GM12878 (cell line): ENCODE measurements at regions not wholly inside any gene's neighbourhood (a gene's known extent, or its start where the extent isn't known, plus 50 kb on each side); places are given as distances from the start of the nearest gene placed in this dataset.

ENCODE experiments used
- ATAC-seq: fragments of 200-7000 bp; cut with Tn5 transposase; 3 replicates; pipeline ENCODE4 v1.9.1; 2020; ENCODE audit warnings: mild to moderate bottlenecking, moderate library complexity
- BruUV-seq: library from RNA; stranded (reverse); fragments of 400-500 nt; replicated peaks from 2 replicates; lab custom pipeline; 2021; lab: Mats Ljungman, UMichigan
- CTCF ChIA-PET: fragments of 300-600 bp; sonication (Branson Sonifier 250); formaldehyde crosslinking; extraction: SDS; loops from one replicate; lab custom pipeline; 2021; ENCODE audit warnings: inconsistent platforms; lab: Yijun Ruan, JAX
- POLR2A ChIA-PET: fragments of 350-600 bp; formaldehyde crosslinking; extraction: SDS; loops from one replicate; lab custom pipeline; 2021; ENCODE audit warnings: inconsistent platforms; lab: Charles Lee
- RAD21 ChIA-PET: fragments of 300-600 bp; sonication (Branson Sonifier 250); formaldehyde crosslinking; loops from one replicate; lab custom pipeline; 2023; ENCODE audit warnings: antibody characterized with exemption; ENCODE audit not compliant: unreplicated experiment; lab: Charles Lee
- SMC1A ChIA-PET: fragments of 300-600 bp; sonication (Branson Sonifier 250); formaldehyde crosslinking; loops from one replicate; lab custom pipeline; 2023; ENCODE audit not compliant: unreplicated experiment, uncharacterized antibody; lab: Charles Lee
- DNase-seq: peaks from one replicate; pipeline ENCODE4 v3.0.0-alpha.2; 2011; ENCODE audit warnings: low read depth, low spot score
- FAIRE-seq: peaks from 3 replicates; lab custom pipeline; 2011; peaks lifted over from hg19 to GRCh38; lab: Jason Lieb, UNC
- H2AFZ ChIP-seq: 2 replicates; pipeline ENCODE4 v1.6.0; 2011; ENCODE audit warnings: low read depth, low read length, control low read depth; ENCODE audit not compliant: control insufficient read depth
- H3K27ac ChIP-seq: 2 replicates; pipeline ENCODE4 v1.5.1; 2011; ENCODE audit warnings: control low read depth; ENCODE audit not compliant: control insufficient read depth, insufficient read depth
- H3K27me3 ChIP-seq, 2 experiments: replicated peaks in 1 of 2; 2 replicates each; pipeline versions ENCODE4 v1.6.0 to v1.6.1; 2011; ENCODE audit warnings: low read length in 1 of 2; ENCODE audit not compliant: control insufficient read depth in 2 of 2, insufficient read depth in 2 of 2
- H3K36me3 ChIP-seq, 2 experiments: 2 replicates each; pipeline ENCODE4 v1.5.1; 2011; ENCODE audit warnings: low read length in 1 of 2; ENCODE audit not compliant: control insufficient read depth in 2 of 2, insufficient read depth in 2 of 2
- H3K4me1 ChIP-seq: 2 replicates; pipeline ENCODE4 v1.6.1; 2011; ENCODE audit warnings: mild to moderate bottlenecking, low read length, moderate library complexity, mixed read lengths; ENCODE audit not compliant: control insufficient read depth, insufficient read depth
- H3K4me2 ChIP-seq: 2 replicates; pipeline ENCODE4 v1.6.0; 2011; ENCODE audit warnings: control low read depth; ENCODE audit not compliant: control insufficient read depth, insufficient read depth
- H3K4me3 ChIP-seq: fragments of 200-600 bp; sonication (generic); 2 replicates; pipeline ENCODE4 v1.5.1; 2016
- H3K79me2 ChIP-seq: 2 replicates; pipeline ENCODE4 v1.6.0; 2011; ENCODE audit warnings: low read length; ENCODE audit not compliant: control insufficient read depth, insufficient read depth
- H3K9ac ChIP-seq: 2 replicates; pipeline ENCODE4 v1.8.0; 2011; ENCODE audit warnings: low read length, control low read depth, mixed read lengths; ENCODE audit not compliant: control insufficient read depth, insufficient read depth
- H3K9me3 ChIP-seq: replicated peaks from 3 replicates; pipeline ENCODE4 v1.5.1; 2011; ENCODE audit warnings: mild to moderate bottlenecking, low read length; ENCODE audit not compliant: control insufficient read depth, insufficient read depth
- H4K20me1 ChIP-seq: 2 replicates; pipeline ENCODE4 v1.6.0; 2011; ENCODE audit not compliant: control insufficient read depth, insufficient read depth
- CEBPB ChIP-seq, 2 experiments: fragments of 150-350 bp in 1 of 2; IDR thresholded peaks; 2 replicates each; pipeline ENCODE4 v1.6.1; 2012 to 2014; ENCODE audit warnings: low read depth in 2 of 2, low read length in 2 of 2, borderline replicate concordance in 1 of 2, inconsistent platforms in 1 of 2
- CHD2 ChIP-seq: IDR thresholded peaks from 2 replicates; pipeline ENCODE4 v1.6.1; 2011; ENCODE audit warnings: low read depth, low read length, improper control_type of control experiment, borderline replicate concordance
- HDAC2 ChIP-seq: fragments of 200-600 bp; sonication (generic); IDR thresholded peaks from 2 replicates; pipeline ENCODE4 v1.6.1; 2017
- PAX8 ChIP-seq: fragments of 450-650 bp; IDR thresholded peaks from 2 replicates; pipeline ENCODE4 v1.6.1; 2017; ENCODE audit warnings: mild to moderate bottlenecking, moderate library complexity
- RUNX3 ChIP-seq: IDR thresholded peaks from 2 replicates; pipeline ENCODE4 v1.6.1; 2012; ENCODE audit warnings: low read length, inconsistent platforms
- SMAD5 ChIP-seq: IDR thresholded peaks from 2 replicates; pipeline ENCODE4 v1.6.1; 2016; ENCODE audit warnings: antibody characterized with exemption, low read depth
- STAT1 ChIP-seq: fragments of 450-650 bp; conservative IDR thresholded peaks from 2 replicates; pipeline ENCODE4 v1.6.1; 2014; ENCODE audit warnings: antibody characterized with exemption, mild to moderate bottlenecking
- TAF1 ChIP-seq: IDR thresholded peaks from 2 replicates; pipeline ENCODE4 v1.6.1; 2011; ENCODE audit warnings: mild to moderate bottlenecking, low read depth, low read length, borderline replicate concordance
- ZZZ3 ChIP-seq: IDR thresholded peaks from 2 replicates; pipeline ENCODE4 v1.6.1; 2011; ENCODE audit warnings: low read depth; ENCODE audit not compliant: control insufficient read depth, insufficient read length
- WGBS: methylation state at CpG from one replicate; pipeline ENCODE4 v1.1.6; 2016; ENCODE audit warnings: low lambda C conversion rate; ENCODE audit not compliant: insufficient replicate concordance, insufficient coverage; ENCODE audit errors: missing lambda C conversion rate; 5-methylcytosine and 5-hydroxymethylcytosine counted together
- in situ Hi-C: fragments of 300-500 bp; cut with MboI; formaldehyde crosslinking; loops from 9 replicates; pipeline ENCODE4 v1.14.3; 2018; ENCODE audit warnings: mixed read lengths
- intact Hi-C: fragments of 100-400 bp; cut with micrococcal nuclease; formaldehyde crosslinking; loops from one replicate; pipeline ENCODE4 v1.14.2; 2022; ENCODE audit not compliant: unreplicated experiment
- TF ChIP-seq, protein P1 (sequence below): fragments of 450-650 bp; IDR thresholded peaks from 2 replicates; pipeline ENCODE4 v1.6.1; 2017; ENCODE audit warnings: mild to moderate bottlenecking, moderate library complexity
- TF ChIP-seq, protein P2 (sequence below): fragments of 450-650 bp; IDR thresholded peaks from 2 replicates; pipeline ENCODE4 v1.6.1; 2017; ENCODE audit warnings: borderline replicate concordance
- TF ChIP-seq, protein P3 (sequence below): IDR thresholded peaks from 2 replicates; pipeline ENCODE4 v1.6.1; 2012; ENCODE audit warnings: low read depth, low read length, improper control_type of control experiment

DNA sequence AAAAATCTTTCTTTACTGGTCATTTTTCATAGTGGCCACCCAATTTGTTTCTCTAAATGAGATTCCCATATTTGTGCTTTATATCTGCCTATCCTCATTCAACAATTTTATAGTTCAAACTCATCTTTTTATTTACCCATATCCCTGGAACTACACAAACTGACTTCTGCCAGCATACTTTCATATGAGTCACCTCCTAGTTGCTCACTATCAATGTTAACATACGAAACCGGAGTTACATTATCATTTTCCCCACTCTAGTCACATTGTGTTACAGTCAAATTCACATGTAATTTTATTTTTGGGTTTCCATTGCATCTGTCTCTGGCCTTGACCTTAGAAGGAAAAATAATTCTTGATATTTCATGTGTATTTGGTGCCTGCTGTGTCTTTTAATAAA lies 499.4 kb downstream of the MAFB start:
- WGBS: 58% methylated on average over 2 of the region's 2 CpGs
- no peaks in the 10 kb centered on the region for H3K36me3 ChIP-seq
- H3K4me1 ChIP-seq: no peaks in the 10 kb centered on the region
- DNase-seq: no peak
- no peaks in the 10 kb centered on the region for H3K27me3 ChIP-seq
- FAIRE-seq: no peak
- H3K27ac ChIP-seq: no peak overlapping the region
- intact Hi-C loops: no loop called here
- BruUV-seq: no TSS peak
- H3K79me2 ChIP-seq: no peaks in the 10 kb centered on the region
- ChIA-PET SMC1A (no interaction called here), RAD21 (interaction anchor here (0.7 kb wide), 1 partner anchor 14 kb away, joined by 6 read pairs; no protein-coding TSS in a partner anchor), POLR2A (no interaction called here), CTCF (no interaction called here)
- no peaks in the 10 kb centered on the region for H4K20me1 ChIP-seq
- no peak overlapping the region for H3K4me2 ChIP-seq
- TF ChIP-seq PAX8: no peak
- no peaks in the 10 kb centered on the region for H3K9me3 ChIP-seq
- H3K4me3 ChIP-seq: no peak overlapping the region
- H2AFZ ChIP-seq: no peak overlapping the region
- no peak for ATAC-seq
- in situ Hi-C loops: no loop called here
- H3K9ac ChIP-seq: no peak overlapping the region

DNA sequence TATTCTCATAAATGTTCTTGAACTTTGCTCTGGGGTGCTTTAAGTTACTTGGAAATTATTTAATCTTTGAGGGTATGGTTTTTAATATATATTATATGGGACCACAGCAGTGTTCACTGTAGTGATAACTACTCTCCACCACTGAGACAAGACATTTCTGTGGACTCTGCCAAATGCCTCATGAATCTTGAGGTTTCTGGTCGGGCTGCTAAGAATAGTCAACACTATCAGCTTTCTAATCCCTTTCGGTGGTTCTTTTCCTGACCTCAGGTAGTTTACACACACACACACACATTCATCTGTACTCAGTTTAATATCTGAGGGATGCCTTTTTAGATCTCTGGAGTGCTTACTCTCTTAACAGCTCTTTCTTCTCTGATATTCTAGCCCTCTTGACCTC lies 500.7 kb downstream of the MAFB start:
- intact Hi-C loops: no loop called here
- ChIA-PET SMC1A (interaction anchor here (1.2 kb wide), 1 partner anchor 29 kb away, joined by 3 read pairs; no protein-coding TSS in a partner anchor), POLR2A (no interaction called here), RAD21 (no interaction called here), CTCF (no interaction called here)
- TF ChIP-seq HDAC2 (no peak), ZZZ3 (no peak), CEBPB (IDR thresholded peaks at IDR 0.05; ENCODE audit: borderline replicate concordance in 1 of 2, low read depth in 2 of 2, low read length in 2 of 2) (no peak), CHD2 (no peak), TAF1 (no peak), STAT1 (no peak), SMAD5 (no peak), RUNX3 (no peak)
- TF ChIP-seq, protein P1, sequence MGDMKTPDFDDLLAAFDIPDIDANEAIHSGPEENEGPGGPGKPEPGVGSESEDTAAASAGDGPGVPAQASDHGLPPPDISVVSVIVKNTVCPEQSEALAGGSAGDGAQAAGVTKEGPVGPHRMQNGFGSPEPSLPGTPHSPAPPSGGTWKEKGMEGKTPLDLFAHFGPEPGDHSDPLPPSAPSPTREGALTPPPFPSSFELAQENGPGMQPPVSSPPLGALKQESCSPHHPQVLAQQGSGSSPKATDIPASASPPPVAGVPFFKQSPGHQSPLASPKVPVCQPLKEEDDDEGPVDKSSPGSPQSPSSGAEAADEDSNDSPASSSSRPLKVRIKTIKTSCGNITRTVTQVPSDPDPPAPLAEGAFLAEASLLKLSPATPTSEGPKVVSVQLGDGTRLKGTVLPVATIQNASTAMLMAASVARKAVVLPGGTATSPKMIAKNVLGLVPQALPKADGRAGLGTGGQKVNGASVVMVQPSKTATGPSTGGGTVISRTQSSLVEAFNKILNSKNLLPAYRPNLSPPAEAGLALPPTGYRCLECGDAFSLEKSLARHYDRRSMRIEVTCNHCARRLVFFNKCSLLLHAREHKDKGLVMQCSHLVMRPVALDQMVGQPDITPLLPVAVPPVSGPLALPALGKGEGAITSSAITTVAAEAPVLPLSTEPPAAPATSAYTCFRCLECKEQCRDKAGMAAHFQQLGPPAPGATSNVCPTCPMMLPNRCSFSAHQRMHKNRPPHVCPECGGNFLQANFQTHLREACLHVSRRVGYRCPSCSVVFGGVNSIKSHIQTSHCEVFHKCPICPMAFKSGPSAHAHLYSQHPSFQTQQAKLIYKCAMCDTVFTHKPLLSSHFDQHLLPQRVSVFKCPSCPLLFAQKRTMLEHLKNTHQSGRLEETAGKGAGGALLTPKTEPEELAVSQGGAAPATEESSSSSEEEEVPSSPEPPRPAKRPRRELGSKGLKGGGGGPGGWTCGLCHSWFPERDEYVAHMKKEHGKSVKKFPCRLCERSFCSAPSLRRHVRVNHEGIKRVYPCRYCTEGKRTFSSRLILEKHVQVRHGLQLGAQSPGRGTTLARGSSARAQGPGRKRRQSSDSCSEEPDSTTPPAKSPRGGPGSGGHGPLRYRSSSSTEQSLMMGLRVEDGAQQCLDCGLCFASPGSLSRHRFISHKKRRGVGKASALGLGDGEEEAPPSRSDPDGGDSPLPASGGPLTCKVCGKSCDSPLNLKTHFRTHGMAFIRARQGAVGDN: no peak
- TF ChIP-seq, protein P2, sequence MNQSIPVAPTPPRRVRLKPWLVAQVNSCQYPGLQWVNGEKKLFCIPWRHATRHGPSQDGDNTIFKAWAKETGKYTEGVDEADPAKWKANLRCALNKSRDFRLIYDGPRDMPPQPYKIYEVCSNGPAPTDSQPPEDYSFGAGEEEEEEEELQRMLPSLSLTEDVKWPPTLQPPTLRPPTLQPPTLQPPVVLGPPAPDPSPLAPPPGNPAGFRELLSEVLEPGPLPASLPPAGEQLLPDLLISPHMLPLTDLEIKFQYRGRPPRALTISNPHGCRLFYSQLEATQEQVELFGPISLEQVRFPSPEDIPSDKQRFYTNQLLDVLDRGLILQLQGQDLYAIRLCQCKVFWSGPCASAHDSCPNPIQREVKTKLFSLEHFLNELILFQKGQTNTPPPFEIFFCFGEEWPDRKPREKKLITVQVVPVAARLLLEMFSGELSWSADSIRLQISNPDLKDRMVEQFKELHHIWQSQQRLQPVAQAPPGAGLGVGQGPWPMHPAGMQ: no peak
- TF ChIP-seq, protein P3, sequence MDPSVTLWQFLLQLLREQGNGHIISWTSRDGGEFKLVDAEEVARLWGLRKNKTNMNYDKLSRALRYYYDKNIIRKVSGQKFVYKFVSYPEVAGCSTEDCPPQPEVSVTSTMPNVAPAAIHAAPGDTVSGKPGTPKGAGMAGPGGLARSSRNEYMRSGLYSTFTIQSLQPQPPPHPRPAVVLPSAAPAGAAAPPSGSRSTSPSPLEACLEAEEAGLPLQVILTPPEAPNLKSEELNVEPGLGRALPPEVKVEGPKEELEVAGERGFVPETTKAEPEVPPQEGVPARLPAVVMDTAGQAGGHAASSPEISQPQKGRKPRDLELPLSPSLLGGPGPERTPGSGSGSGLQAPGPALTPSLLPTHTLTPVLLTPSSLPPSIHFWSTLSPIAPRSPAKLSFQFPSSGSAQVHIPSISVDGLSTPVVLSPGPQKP: no peak
- Histone ChIP-seq H4K20me1 (no peaks in the 10 kb centered on the region), H3K36me3 (no peaks in the 10 kb centered on the region), H3K4me2 (no peak overlapping the region), H3K27me3 (no peaks in the 10 kb centered on the region), H3K9me3 (no peaks in the 10 kb centered on the region), H3K79me2 (no peaks in the 10 kb centered on the region), H2AFZ (no peak overlapping the region), H3K4me3 (no peak overlapping the region), H3K4me1 (no peaks in the 10 kb centered on the region), H3K9ac (no peak overlapping the region), H3K27ac (no peak overlapping the region)
- ATAC-seq (no peak), FAIRE-seq (no peak), DNase-seq (no peak)
- WGBS: 22% methylated on average over 2 of the region's 2 CpGs
- no TSS peak for BruUV-seq
- in situ Hi-C loops: no loop called here
